Esophagus mucosa (tissue), 1 donor: ENCODE measurements at regions not wholly inside any gene's neighbourhood (a gene's known extent, or its start where the extent isn't known, plus 50 kb on each side); places are given as distances from the start of the nearest gene placed in this dataset.

Experiments
- ATAC-seq: fragments of 200-7000 bp; cut with Tn5 transposase; one replicate; pipeline ENCODE4 v1.9.1; 2020
- donor health status: DM: yes; HTN: yes; CAD: no.

GRCh38 chr16:80418517-80419355 is 122.1 kb upstream of the DYNLRB2 start:
- no peak for ATAC-seq

DNA sequence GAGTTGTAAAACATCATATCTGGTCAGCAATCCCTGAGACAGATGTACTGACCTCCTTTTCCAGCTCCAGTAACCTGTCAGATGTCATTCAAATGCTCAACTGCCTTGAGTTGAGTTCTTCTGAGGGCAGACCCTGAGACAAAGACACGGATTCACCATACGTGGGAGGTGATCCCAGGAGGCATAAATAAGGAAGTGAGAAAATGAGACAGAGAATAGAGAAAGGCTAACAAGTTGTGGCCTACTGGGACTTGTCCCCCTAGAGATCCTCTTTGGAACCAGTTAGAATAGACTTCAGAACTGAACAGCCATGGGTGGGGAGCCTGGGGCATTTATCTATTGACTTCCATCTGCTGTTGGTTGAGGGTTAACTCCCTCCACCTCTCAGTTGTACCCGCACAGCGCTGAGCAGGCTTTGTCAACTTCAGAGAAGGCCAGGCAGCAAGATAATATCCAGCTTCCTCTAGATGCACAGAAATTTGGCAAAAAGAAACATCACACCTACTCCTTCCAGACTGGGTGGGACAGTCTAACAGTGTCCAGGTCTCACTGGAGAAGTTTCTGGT is 123.0 kb upstream of the DYNLRB2 start:
- ATAC-seq = no peak

DNA sequence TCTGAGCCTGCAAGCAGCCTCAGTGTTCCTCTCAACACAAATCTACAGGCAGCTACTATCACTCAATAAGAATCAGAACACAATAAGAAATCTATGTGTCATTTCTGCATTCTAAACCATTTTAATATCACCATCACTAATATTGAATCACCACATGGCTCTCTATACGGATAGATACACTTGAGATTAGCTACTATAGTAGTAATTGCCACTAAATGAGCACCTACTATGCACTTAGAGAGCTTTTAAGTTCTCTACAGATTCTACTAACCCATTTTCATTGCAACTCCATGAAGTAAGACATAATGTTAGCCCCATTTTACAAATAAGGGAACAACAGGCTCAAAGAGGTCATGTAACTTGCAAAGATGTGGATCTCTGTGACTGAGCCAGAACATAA is 132.8 kb upstream of the DYNLRB2 start:
- no peak for ATAC-seq

DNA sequence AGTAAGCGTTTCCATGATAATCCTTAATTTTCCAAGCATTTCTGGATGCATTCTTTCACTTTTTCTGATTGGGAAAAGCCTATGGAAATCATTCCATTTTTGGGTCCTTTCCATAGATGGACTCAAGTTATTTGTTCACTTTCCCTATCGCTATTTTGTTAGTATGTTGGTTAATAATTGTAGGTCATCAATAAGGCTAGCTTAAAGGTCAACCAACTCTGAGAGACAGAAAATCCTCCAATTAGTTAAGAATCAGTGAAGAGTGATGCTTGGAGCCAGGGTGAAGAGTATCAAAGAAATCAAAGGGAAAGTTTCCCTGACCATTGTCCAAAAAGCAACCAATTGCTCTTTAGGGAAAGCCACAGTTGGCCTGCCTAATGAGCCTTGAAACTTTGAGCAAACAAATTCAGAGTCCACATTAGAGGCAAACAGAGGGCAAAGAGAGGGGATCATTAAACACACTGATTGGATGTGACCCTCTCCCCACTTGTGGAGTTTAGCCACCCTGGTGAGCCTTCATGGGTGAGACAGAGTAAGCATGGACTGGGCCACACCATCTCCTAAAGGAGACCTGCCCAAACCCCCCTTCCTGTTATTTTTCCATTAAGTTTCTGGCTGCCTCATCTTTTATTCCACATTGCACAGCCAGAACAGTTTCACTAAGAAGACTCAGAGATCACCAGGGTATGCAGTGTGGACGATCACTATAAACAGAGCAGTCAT is 133.4 kb upstream of the DYNLRB2 start:
- ATAC-seq = no peak

DNA sequence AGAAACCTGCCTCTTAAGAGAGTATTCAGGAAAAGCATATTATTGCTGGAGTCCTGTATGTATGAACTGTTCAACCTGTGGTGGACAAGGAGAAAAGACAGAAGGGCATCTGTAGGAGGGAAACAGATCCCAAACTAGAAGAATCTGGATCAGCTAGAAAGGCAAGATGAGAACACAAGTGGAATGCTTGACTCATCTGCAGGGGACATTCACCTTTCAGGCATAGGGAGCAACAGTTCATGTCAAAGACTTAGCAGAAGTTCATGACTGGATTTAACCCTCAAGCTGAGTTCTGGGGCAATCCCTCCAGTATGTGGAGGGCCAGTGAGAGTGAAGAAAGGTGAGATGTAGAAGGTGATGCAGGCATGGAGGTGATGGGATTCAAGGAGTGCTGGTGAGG is 135.9 kb upstream of the DYNLRB2 start:
- ATAC-seq = no peak

DNA sequence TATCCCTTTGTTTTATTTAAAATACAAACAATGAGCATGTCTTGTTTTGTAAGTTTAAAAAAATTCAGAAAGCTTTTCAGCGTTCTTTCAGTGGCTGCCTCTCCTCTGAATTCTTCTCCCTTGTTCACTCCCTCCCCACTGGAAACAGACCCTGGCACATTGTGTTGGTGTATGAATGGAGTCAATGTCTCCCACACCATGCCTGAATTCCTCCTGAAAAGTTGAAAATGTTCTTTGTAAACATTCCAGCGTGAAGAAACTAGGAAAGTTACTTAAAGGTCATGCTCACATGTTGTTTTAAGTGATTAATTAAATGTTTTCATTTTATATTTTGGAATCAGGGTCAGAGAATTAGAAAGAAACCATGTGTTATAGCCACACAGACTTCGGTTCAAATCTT is 136.9 kb upstream of the DYNLRB2 start:
- ATAC-seq = no peak

GRCh38 chr16:80390871-80391489 is 149.8 kb upstream of the DYNLRB2 start:
- ATAC-seq = no peak

GRCh38 chr16:80390046-80390445 is 150.7 kb upstream of the DYNLRB2 start:
- ATAC-seq = no peak

DNA sequence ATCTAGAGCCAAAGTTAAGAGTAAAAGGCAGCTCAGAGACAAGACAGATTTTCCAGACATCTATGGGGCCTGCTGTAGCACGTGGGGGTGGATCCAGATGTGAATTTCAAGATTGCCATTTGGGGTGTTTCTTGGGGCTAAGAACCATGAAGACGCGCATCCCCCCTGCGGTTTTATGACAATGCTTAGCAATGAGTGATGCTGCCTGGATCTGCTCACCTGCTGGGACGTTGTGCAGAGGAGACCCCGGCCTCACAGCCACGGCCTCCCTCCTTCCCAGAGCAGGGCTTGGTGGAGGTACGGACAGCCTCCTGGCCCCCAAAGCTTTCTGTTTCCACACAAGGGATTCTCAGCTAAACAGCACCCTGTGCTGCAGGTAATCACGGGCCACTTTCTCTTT is 151.5 kb upstream of the DYNLRB2 start:
- ATAC-seq = no peak

- no peak for ATAC-seq
Measured at GRCh38 chr16:80387318-80387921, 153.4 kb upstream of the DYNLRB2 start.

GRCh38 chr16:80384862-80385261 is 155.9 kb upstream of the DYNLRB2 start:
- no peak for ATAC-seq

- no peak for ATAC-seq
Measured at GRCh38 chr16:80380514-80380913, 160.3 kb upstream of the DYNLRB2 start.

DNA sequence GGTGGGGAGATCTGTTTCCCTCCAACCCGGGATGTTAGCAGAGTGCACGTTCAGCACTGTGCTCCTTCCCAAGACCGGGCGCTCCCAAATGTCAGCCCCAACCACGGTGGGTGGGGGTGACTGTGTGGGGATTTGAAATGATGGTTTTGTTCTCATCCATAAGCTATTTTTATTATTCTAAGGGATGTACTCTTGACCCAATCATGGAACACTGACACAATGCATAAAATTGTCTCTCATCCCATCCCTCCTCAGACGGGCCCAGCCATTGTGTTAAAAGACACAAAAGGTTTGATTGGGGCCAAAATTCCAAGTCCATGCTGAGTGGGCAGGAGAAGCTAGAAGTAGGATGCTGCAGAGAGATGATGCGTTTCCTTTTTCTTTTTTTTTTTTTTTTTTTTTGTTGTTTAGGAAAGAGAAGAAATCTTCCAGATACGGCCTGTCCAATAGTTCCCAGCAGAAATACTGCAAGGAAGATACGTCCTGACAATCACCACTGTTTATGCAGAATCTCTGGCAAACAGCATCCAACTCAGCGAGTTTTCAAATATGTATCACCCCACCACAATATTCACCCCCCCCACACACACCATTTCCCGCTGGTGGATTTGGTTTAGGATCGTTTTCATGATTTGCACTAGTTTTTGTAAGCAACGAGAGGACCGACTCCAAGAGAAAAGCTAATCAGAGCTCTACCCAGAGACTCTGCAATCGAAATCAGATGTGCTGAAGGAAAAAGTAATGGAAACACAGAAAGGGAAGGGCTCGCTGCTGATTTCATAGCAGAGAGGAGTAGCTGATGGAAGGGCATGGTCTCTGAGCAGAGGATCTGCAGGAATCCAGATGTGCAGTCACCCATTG is 163.5 kb upstream of the DYNLRB2 start:
- ATAC-seq = no peak

- ATAC-seq = no peak
Measured at GRCh38 chr16:80375973-80376372, 164.8 kb upstream of the DYNLRB2 start.

GRCh38 chr16:80375513-80375912 is 165.3 kb upstream of the DYNLRB2 start:
- no peak for ATAC-seq

GRCh38 chr16:80372341-80372740 is 168.5 kb upstream of the DYNLRB2 start:
- ATAC-seq = no peak

DNA sequence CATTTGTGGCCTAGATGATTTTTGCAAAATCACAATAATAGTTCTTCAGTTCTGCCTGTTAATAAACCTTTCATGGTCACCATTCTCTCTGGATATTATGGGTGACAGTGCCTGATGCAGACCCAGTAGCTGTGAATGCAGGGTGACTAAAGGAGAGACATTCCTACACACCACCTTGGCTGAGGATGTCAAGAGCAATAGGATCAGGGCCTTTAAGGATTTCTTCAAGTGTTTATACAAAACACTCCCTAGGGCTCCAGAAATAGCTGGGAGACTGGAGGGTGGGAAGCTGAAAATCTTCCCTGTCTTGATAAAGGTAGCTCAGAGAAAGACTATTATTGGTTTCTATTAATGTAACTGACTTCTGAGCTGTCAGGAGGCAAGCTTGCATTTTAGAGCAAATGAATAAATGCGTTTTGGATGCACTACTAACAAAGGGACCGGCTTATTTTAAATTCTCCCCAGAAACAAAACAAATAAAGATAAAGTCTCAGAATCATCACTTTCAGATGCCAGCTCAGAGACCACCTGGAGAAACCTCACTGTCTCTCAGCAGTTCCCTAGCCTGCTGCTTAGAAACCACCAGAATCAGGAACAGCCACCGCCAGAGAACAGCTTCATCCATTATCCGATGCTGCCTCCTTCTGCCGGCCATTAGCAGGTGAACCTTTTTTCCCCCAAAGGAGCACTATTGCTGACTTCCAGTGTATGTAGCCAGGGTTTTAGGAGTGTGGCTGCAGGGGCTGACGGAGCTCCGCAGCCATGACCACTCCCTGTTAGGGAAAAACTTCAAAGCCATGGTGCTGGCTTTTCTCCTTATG is 171.4 kb upstream of the DYNLRB2 start:
- ATAC-seq = peak; percentile 32

DNA sequence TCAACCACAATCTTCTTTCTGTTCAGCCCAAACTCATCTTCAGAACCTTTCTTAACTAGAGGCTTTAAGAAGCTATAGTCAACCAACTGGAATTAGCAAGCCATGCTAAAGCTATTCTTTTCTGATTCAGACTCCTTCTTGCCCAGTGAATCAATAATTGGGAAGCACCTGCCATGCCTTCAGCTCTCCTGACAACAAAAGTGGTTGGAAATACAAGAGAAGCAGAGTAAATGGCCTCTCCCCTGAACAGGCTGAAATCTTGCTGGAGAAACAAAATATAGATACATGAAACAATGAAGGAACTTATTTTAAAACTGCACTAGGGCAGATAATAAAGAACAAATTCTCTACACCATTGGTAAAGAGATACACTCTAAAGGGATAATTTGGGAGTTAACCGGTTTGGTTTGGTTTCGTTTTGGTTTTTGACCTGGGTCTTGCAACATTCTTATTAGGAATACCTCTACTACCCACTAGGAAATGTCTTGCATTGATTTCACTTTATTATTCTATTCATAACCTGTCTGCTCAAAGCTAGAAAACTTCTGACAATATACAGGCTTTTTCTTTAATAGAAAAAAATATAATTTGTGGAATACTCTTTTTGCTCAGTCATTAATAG is 173.6 kb upstream of the DYNLRB2 start:
- no peak for ATAC-seq

GRCh38 chr16:80366023-80366422 is 174.8 kb upstream of the DYNLRB2 start:
- no peak for ATAC-seq

GRCh38 chr16:80362816-80363215 is 178.0 kb upstream of the DYNLRB2 start:
- no peak for ATAC-seq

- ATAC-seq = no peak
Measured at GRCh38 chr16:80356365-80356764, 184.4 kb upstream of the DYNLRB2 start.
